ENCODE measurements at regions not wholly inside any gene's neighbourhood (a gene's known extent, or its start where the extent isn't known, plus 50 kb on each side); places are given as distances from the start of the nearest gene placed in this dataset.

GRCh38 chr3:194805546-194805945, 119.9 kb downstream of the FAM43A start:
- no peak for DNase-seq (ENCODE audit: low read depth)

GRCh38 chr3:194806991-194807630, 121.4 kb downstream of the FAM43A start:
- DNase-seq (ENCODE audit: low read depth) = no peak

GRCh38 chr3:194808640-194809097, 123.0 kb downstream of the FAM43A start:
- no peak for DNase-seq (ENCODE audit: low read depth)

GRCh38 chr3:194809382-194809781, 123.7 kb downstream of the FAM43A start:
- no peak for DNase-seq (ENCODE audit: low read depth)

GRCh38 chr3:194810076-194810475, 124.4 kb downstream of the FAM43A start:
- no peak for DNase-seq (ENCODE audit: low read depth)

- DNase-seq (ENCODE audit: low read depth) = no peak
These were observed 125.4 kb downstream of the FAM43A start for GRCh38 chr3:194811118-194811517.

- DNase-seq (ENCODE audit: low read depth) = no peak
These were observed 126.5 kb downstream of the FAM43A start for GRCh38 chr3:194812176-194812575.

GRCh38 chr3:194814878-194815357, 129.2 kb downstream of the FAM43A start:
- DNase-seq (ENCODE audit: low read depth) = no peak

- no peak for DNase-seq (ENCODE audit: low read depth)
These were observed 131.3 kb downstream of the FAM43A start for GRCh38 chr3:194816748-194817591.

- DNase-seq (ENCODE audit: low read depth) = no peak
These were observed 131.9 kb downstream of the FAM43A start for GRCh38 chr3:194817592-194817930.

GRCh38 chr3:194817936-194818335, 132.3 kb downstream of the FAM43A start:
- DNase-seq (ENCODE audit: low read depth) = no peak

GRCh38 chr3:194824100-194824499, 138.4 kb downstream of the FAM43A start:
- no peak for DNase-seq (ENCODE audit: low read depth)

- DNase-seq (ENCODE audit: low read depth) = no peak
These were observed 139.0 kb downstream of the FAM43A start for GRCh38 chr3:194824701-194825111.

- no peak for DNase-seq (ENCODE audit: low read depth)
These were observed 140.9 kb downstream of the FAM43A start for GRCh38 chr3:194826594-194826993.

- no peak for DNase-seq (ENCODE audit: low read depth)
These were observed 141.8 kb downstream of the FAM43A start for GRCh38 chr3:194827486-194827885.

- no peak for DNase-seq (ENCODE audit: low read depth)
These were observed 142.4 kb downstream of the FAM43A start for GRCh38 chr3:194828116-194828515.

GRCh38 chr3:194828926-194829325, 143.2 kb downstream of the FAM43A start:
- no peak for DNase-seq (ENCODE audit: low read depth)

GRCh38 chr3:194830401-194830800, 144.7 kb downstream of the FAM43A start:
- no peak for DNase-seq (ENCODE audit: low read depth)

GRCh38 chr3:194830978-194831377, 145.3 kb downstream of the FAM43A start:
- no peak for DNase-seq (ENCODE audit: low read depth)

GRCh38 chr3:194832346-194833104, 146.8 kb downstream of the FAM43A start:
- no peak for DNase-seq (ENCODE audit: low read depth)

GRCh38 chr3:194833114-194833910, 147.6 kb downstream of the FAM43A start:
- DNase-seq (ENCODE audit: low read depth) = no peak

GRCh38 chr3:194836661-194837060, 151.0 kb downstream of the FAM43A start:
- no peak for DNase-seq (ENCODE audit: low read depth)
